ENCODE measurements at regions not wholly inside any gene's neighbourhood (a gene's known extent, or its start where the extent isn't known, plus 50 kb on each side); places are given as distances from the start of the nearest gene placed in this dataset.

GRCh38 chr13:106657104-106657503, 89.2 kb upstream of the ARGLU1 start:
- DNase-seq (ENCODE audit: low read depth in 2 of 2, low spot score in 1 of 2), result no peak

- no peak for DNase-seq (ENCODE audit: low read depth in 2 of 2, low spot score in 1 of 2)
Observed at GRCh38 chr13:106656186-106656585, 88.2 kb upstream of the ARGLU1 start.

- no peak for DNase-seq (ENCODE audit: low read depth in 2 of 2, low spot score in 1 of 2)
Observed at GRCh38 chr13:106651442-106651841, 83.5 kb upstream of the ARGLU1 start.

- no peak for DNase-seq (ENCODE audit: low read depth in 2 of 2, low spot score in 1 of 2)
Observed at GRCh38 chr13:106650690-106651205, 82.8 kb upstream of the ARGLU1 start.

GRCh38 chr13:106649495-106649894, 81.6 kb upstream of the ARGLU1 start:
- no peak for DNase-seq (ENCODE audit: low read depth in 2 of 2, low spot score in 1 of 2)

GRCh38 chr13:106640515-106640914, 72.6 kb upstream of the ARGLU1 start:
- DNase-seq (ENCODE audit: low read depth in 2 of 2, low spot score in 1 of 2), result no peak

GRCh38 chr13:106637519-106637918, 69.6 kb upstream of the ARGLU1 start:
- no peak for DNase-seq (ENCODE audit: low read depth in 2 of 2, low spot score in 1 of 2)

GRCh38 chr13:106636492-106636891, 68.6 kb upstream of the ARGLU1 start:
- no peak for DNase-seq (ENCODE audit: low read depth in 2 of 2, low spot score in 1 of 2)

- no peak for DNase-seq (ENCODE audit: low read depth in 2 of 2, low spot score in 1 of 2)
Observed at GRCh38 chr13:106635616-106636015, 67.7 kb upstream of the ARGLU1 start.

GRCh38 chr13:106633321-106633720, 65.4 kb upstream of the ARGLU1 start:
- DNase-seq (ENCODE audit: low read depth in 2 of 2, low spot score in 1 of 2), result no peak

- no peak for DNase-seq (ENCODE audit: low read depth in 2 of 2, low spot score in 1 of 2)
Observed at GRCh38 chr13:106630650-106631049, 62.7 kb upstream of the ARGLU1 start.

GRCh38 chr13:106630162-106630561, 62.2 kb upstream of the ARGLU1 start:
- no peak for DNase-seq (ENCODE audit: low read depth in 2 of 2, low spot score in 1 of 2)

- no peak for DNase-seq (ENCODE audit: low read depth in 2 of 2, low spot score in 1 of 2)
Observed at GRCh38 chr13:106628936-106629659, 61.2 kb upstream of the ARGLU1 start.

GRCh38 chr13:106626473-106626872, 58.5 kb upstream of the ARGLU1 start:
- no peak for DNase-seq (ENCODE audit: low read depth in 2 of 2, low spot score in 1 of 2)

GRCh38 chr13:106625578-106625977, 57.6 kb upstream of the ARGLU1 start:
- no peak for DNase-seq (ENCODE audit: low read depth in 2 of 2, low spot score in 1 of 2)

GRCh38 chr13:106623799-106624460, 56.0 kb upstream of the ARGLU1 start:
- no peak for DNase-seq (ENCODE audit: low read depth in 2 of 2, low spot score in 1 of 2)

- no peak for DNase-seq (ENCODE audit: low read depth in 2 of 2, low spot score in 1 of 2)
Observed at GRCh38 chr13:106621833-106622232, 53.9 kb upstream of the ARGLU1 start.

GRCh38 chr13:106619688-106620555, 52.0 kb upstream of the ARGLU1 start:
- no peak for DNase-seq (ENCODE audit: low read depth in 2 of 2, low spot score in 1 of 2)
